GM18870 (cell line): ENCODE measurements at regions not wholly inside any gene's neighbourhood (a gene's known extent, or its start where the extent isn't known, plus 50 kb on each side); places are given as distances from the start of the nearest gene placed in this dataset.

ENCODE experiments used
- ATAC-seq: cut with Tn5 transposase; IDR thresholded peaks from one replicate; pipeline ENCODE4 v1.9.1; 2021; ENCODE audit warnings: moderate library complexity; ENCODE audit not compliant: unreplicated experiment

- ATAC-seq: no peak
Observed at GRCh38 chr1:170310951-170311350, 165.2 kb downstream of the NTMT2 start.

- ATAC-seq: no peak
Observed at GRCh38 chr1:170313306-170313705, 167.5 kb downstream of the NTMT2 start.

GRCh38 chr1:170316270-170316669 is 170.5 kb downstream of the NTMT2 start:
- ATAC-seq: no peak

GRCh38 chr1:170318141-170318540 is 172.4 kb downstream of the NTMT2 start:
- ATAC-seq: no peak

GRCh38 chr1:170318736-170319135 is 173.0 kb downstream of the NTMT2 start:
- no peak for ATAC-seq

GRCh38 chr1:170321113-170321512 is 175.4 kb downstream of the NTMT2 start:
- ATAC-seq: no peak

- ATAC-seq: no peak
Observed at GRCh38 chr1:170326186-170326585, 180.4 kb downstream of the NTMT2 start.

- ATAC-seq: no peak
Observed at GRCh38 chr1:170332801-170333200, 187.0 kb downstream of the NTMT2 start.

GRCh38 chr1:170337413-170337994 is 191.7 kb downstream of the NTMT2 start:
- ATAC-seq: no peak

- ATAC-seq: no peak
Observed at GRCh38 chr1:170339534-170339933, 192.4 kb upstream of the GORAB start.

GRCh38 chr1:170340308-170340707 is 191.7 kb upstream of the GORAB start:
- no peak for ATAC-seq

- ATAC-seq: no peak
Observed at GRCh38 chr1:170351366-170351946, 180.5 kb upstream of the GORAB start.

GRCh38 chr1:170354246-170354645 is 177.7 kb upstream of the GORAB start:
- ATAC-seq: no peak

- ATAC-seq: no peak
Observed at GRCh38 chr1:170354690-170355089, 177.3 kb upstream of the GORAB start.

GRCh38 chr1:170355267-170355801 is 176.6 kb upstream of the GORAB start:
- ATAC-seq: no peak

- ATAC-seq: no peak
Observed at GRCh38 chr1:170356585-170356984, 175.4 kb upstream of the GORAB start.

- ATAC-seq: no peak
Observed at GRCh38 chr1:170357750-170358149, 174.2 kb upstream of the GORAB start.

GRCh38 chr1:170360601-170361000 is 171.4 kb upstream of the GORAB start:
- no peak for ATAC-seq

- ATAC-seq: no peak
Observed at GRCh38 chr1:170365331-170365730, 166.6 kb upstream of the GORAB start.

- ATAC-seq: no peak
Observed at GRCh38 chr1:170366980-170367379, 165.0 kb upstream of the GORAB start.

- ATAC-seq: no peak
Observed at GRCh38 chr1:170367615-170368014, 164.4 kb upstream of the GORAB start.

GRCh38 chr1:170369000-170369399 is 163.0 kb upstream of the GORAB start:
- no peak for ATAC-seq

- no peak for ATAC-seq
Observed at GRCh38 chr1:170369417-170369816, 162.5 kb upstream of the GORAB start.
